H1 (cell line): ENCODE measurements at regions not wholly inside any gene's neighbourhood (a gene's known extent, or its start where the extent isn't known, plus 50 kb on each side); places are given as distances from the start of the nearest gene placed in this dataset.

Source experiments
- CBX8 ChIP-seq: fragments of 300-800, 300-1000 bp; sonication (generic); IDR thresholded peaks from 2 replicates; pipeline ENCODE4 v1.7.1; 2016; ENCODE audit warnings: low read depth, low read length, borderline replicate concordance
- CTBP2 ChIP-seq: IDR thresholded peaks from 2 replicates; pipeline ENCODE4 v1.7.0; 2011; ENCODE audit warnings: borderline replicate concordance, mild to moderate bottlenecking, moderate library complexity, mixed read lengths, low read length; ENCODE audit not compliant: insufficient read depth, insufficient read length
- E2F6 ChIP-seq: IDR thresholded peaks from 2 replicates; pipeline ENCODE4 v1.6.1; 2012; ENCODE audit warnings: inconsistent platforms
- RBBP5 ChIP-seq: IDR thresholded peaks from 2 replicates; pipeline ENCODE4 v1.7.1; 2012; ENCODE audit warnings: low read depth, mild to moderate bottlenecking, inconsistent platforms, low read length, moderate library complexity, borderline replicate concordance
- TF ChIP-seq, protein P1 (sequence below), 3 experiments: IDR thresholded peaks; 1 replicate in 2 of 3; 2 replicates in 1 of 3; pipeline versions ENCODE4 v1.5.1 to v1.6.1; 2011; ENCODE audit warnings: low read length in 3 of 3, mild to moderate bottlenecking in 3 of 3, inconsistent platforms in 2 of 3, low read depth in 1 of 3, moderate library complexity in 1 of 3; ENCODE audit not compliant: insufficient read depth in 1 of 3; ENCODE audit errors: control extremely low read depth in 1 of 3

DNA sequence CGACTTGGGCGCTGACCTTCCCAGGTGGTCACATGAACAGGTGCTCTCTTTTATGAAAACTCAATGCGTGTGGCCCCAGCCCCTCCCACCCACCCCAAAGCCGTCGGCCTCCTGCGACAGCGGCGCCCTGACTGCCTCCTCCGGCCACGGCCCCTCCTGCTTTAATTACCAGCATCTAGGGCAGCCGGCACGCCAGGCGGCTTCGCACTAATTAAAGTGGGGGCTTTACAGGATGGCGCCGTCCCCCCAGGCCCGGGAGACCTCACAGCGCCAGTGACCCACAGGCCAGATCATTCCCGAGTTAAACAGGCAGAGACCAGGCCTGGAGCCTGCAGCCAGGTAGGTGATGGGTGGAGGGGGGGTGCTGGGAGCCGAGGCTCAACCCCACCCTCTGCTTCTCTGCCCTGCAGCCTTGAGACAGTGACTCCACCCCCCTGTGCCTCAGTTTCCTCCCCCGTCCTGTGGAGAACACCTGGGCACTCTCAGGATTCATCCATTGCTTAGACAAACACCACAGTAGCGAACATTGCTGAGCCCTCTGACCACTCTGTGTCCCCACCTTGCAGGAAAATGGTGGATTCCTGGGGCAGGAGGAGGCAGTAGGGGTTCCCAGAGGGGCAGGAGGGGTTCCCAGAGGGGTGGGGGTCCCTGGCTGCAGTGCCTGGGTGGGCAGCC, 100.8 kb downstream of the MICALL2 start (continued):
- TF ChIP-seq CBX8 (no peak), CTBP2 (no peak), E2F6 (no peak), RBBP5 (no peak)
- TF ChIP-seq, protein P1, sequence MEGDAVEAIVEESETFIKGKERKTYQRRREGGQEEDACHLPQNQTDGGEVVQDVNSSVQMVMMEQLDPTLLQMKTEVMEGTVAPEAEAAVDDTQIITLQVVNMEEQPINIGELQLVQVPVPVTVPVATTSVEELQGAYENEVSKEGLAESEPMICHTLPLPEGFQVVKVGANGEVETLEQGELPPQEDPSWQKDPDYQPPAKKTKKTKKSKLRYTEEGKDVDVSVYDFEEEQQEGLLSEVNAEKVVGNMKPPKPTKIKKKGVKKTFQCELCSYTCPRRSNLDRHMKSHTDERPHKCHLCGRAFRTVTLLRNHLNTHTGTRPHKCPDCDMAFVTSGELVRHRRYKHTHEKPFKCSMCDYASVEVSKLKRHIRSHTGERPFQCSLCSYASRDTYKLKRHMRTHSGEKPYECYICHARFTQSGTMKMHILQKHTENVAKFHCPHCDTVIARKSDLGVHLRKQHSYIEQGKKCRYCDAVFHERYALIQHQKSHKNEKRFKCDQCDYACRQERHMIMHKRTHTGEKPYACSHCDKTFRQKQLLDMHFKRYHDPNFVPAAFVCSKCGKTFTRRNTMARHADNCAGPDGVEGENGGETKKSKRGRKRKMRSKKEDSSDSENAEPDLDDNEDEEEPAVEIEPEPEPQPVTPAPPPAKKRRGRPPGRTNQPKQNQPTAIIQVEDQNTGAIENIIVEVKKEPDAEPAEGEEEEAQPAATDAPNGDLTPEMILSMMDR (IDR thresholded peaks at IDR 0.05; ENCODE audit: control extremely low read depth in 1 of 3, insufficient read depth in 1 of 3, low read depth in 1 of 3, low read length in 3 of 3) = no peak
